ENCODE measurements at regions not wholly inside any gene's neighbourhood (a gene's known extent, or its start where the extent isn't known, plus 50 kb on each side); places are given as distances from the start of the nearest gene placed in this dataset.
"Not testable (repeated sequence)": the region's sequence is repeated elsewhere in the genome, so short reads cannot be mapped to it uniquely, and the experiment has no call there.

- H3K27me3 Mint-ChIP-seq: peaks cover 9% of the 10 kb centered on the region
- no peak overlapping the region for H3K4me3 Mint-ChIP-seq
- peaks cover 6% of the 10 kb centered on the region for H3K9me3 Mint-ChIP-seq (ENCODE audit: low read depth)
- no peak overlapping the region for H3K27ac Mint-ChIP-seq
- peaks cover 5% of the 10 kb centered on the region for H3K36me3 Mint-ChIP-seq (ENCODE audit: low read depth)
- H3K4me1 Mint-ChIP-seq: no peaks in the 10 kb centered on the region
- DNase-seq (no peak), ATAC-seq (no peak)
- ChIA-PET POLR2A (no interaction called here), CTCF (interaction anchor here (0.7 to 2.2 kb wide), 2 partner anchors 120 to 125 kb away, joined by 3 to 6 read pairs; no protein-coding TSS in a partner anchor)
- intact Hi-C loops (cut with DNase I, micrococcal nuclease): no loop called here
These were observed 50.7 kb upstream of the USP7 start for GRCh38 chr16:9014389-9014788.

- no peak overlapping the region for H3K4me3 Mint-ChIP-seq
- H3K27me3 Mint-ChIP-seq: peaks cover 7% of the 10 kb centered on the region
- H3K9me3 Mint-ChIP-seq (ENCODE audit: low read depth): peaks cover 6% of the 10 kb centered on the region
- ChIA-PET CTCF (no interaction called here), POLR2A (no interaction called here)
- peaks cover 5% of the 10 kb centered on the region for H3K36me3 Mint-ChIP-seq (ENCODE audit: low read depth)
- DNase-seq (no peak), ATAC-seq (no peak)
- H3K4me1 Mint-ChIP-seq: no peaks in the 10 kb centered on the region
- H3K27ac Mint-ChIP-seq: no peak overlapping the region
- intact Hi-C loops (cut with DNase I, micrococcal nuclease): no loop called here
These were observed 51.8 kb upstream of the USP7 start for GRCh38 chr16:9015489-9015888.

DNA sequence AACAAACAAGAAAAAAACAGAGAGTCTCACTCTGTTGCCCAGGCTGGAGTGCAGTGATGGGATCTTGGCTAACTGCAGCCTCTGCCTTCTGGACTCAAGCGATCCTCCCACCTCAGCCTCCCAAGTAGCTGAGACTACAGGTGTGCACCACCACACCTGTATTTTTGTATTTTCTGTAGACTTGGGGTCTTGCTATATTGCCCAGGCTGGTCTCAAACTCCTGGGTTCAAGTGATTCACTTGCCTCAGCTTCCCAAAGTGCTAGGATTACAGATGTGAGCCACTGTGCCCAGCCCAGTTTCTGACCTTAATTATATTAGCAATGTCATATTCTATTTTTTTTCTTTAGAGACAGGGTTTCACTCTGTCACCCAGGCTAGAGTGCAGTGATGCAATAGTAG, 52.3 kb upstream of the USP7 start:
- H3K4me1 Mint-ChIP-seq; H3K27ac Mint-ChIP-seq; CTCF ChIA-PET; ATAC-seq; DNase-seq; H3K9me3 Mint-ChIP-seq (ENCODE audit: low read depth); POLR2A ChIA-PET; H3K27me3 Mint-ChIP-seq; H3K36me3 Mint-ChIP-seq (ENCODE audit: low read depth); intact Hi-C loops (cut with DNase I, micrococcal nuclease); H3K4me3 Mint-ChIP-seq: not testable (repeated sequence)

GRCh38 chr16:9016824-9017223, 53.1 kb upstream of the USP7 start:
- Mint-ChIP-seq H3K27ac (no peak overlapping the region), H3K4me1 (no peaks in the 10 kb centered on the region), H3K9me3 (ENCODE audit: low read depth) (peaks cover 6% of the 10 kb centered on the region), H3K4me3 (no peak overlapping the region), H3K27me3 (peaks cover 4% of the 10 kb centered on the region), H3K36me3 (ENCODE audit: low read depth) (peaks cover 5% of the 10 kb centered on the region)
- intact Hi-C loops (cut with DNase I, micrococcal nuclease): no loop called here
- POLR2A ChIA-PET: no interaction called here
- no peak for ATAC-seq
- CTCF ChIA-PET: interaction anchor here (1.1 kb wide), 1 partner anchor 80 kb away, joined by 4 read pairs; no protein-coding TSS in a partner anchor
- no peak for DNase-seq

DNA sequence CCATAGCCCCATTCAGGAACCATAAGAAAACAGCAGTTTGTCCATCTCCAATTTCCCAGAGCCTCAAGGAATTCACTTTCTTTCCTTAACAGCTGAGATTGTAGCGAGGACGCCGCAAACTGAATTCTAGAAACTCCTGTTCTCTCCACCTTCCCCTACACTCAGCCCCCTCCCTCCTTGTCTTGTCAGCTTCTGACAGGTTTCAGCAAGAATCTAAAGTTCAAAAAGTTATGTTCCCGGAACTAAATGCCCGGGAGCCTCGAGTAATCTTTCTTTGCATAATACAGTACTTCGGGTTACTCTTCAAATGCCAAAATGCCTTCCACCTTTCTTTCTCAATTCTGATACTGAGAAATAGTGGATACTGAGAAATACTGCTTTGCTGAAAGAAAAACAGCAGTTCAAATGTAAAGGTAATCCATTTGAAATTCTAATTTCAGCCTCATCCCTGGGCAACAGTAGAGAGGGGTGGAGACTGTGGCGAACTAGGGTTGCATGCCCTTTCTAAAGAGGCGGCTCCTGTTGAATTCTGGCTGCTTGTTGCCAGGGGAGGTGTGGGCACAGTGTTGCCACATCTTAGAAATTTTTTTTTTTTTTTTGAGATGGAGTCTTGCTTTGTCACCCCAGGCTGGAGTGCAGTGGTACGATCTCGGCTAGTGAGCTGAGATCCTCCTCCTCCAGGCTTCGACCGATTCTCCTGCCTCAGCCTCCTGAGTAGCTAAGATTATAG, 63.5 kb upstream of the USP7 start:
- ChIA-PET POLR2A (no interaction called here), CTCF (no interaction called here)
- no peaks in the 10 kb centered on the region for H3K4me1 Mint-ChIP-seq
- H3K9me3 Mint-ChIP-seq (ENCODE audit: low read depth): no peaks in the 10 kb centered on the region
- intact Hi-C loops (cut with DNase I, micrococcal nuclease): no loop called here
- H3K27ac Mint-ChIP-seq: no peak overlapping the region
- no peaks in the 10 kb centered on the region for H3K27me3 Mint-ChIP-seq
- DNase-seq: no peak
- no peaks in the 10 kb centered on the region for H3K36me3 Mint-ChIP-seq (ENCODE audit: low read depth)
- ATAC-seq: no peak
- H3K4me3 Mint-ChIP-seq: no peak overlapping the region

- POLR2A ChIA-PET; intact Hi-C loops (cut with DNase I, micrococcal nuclease); H3K36me3 Mint-ChIP-seq (ENCODE audit: low read depth); DNase-seq; H3K4me3 Mint-ChIP-seq; ATAC-seq; H3K27me3 Mint-ChIP-seq; H3K4me1 Mint-ChIP-seq; H3K9me3 Mint-ChIP-seq (ENCODE audit: low read depth); H3K27ac Mint-ChIP-seq: not testable (repeated sequence)
- CTCF ChIA-PET: interaction anchor here (1.3 kb wide), 1 partner anchor 19 kb away, joined by 3 read pairs; no protein-coding TSS in a partner anchor
These were observed 63.0 kb upstream of the HAPSTR1 start for GRCh38 chr16:9028491-9028890.

GRCh38 chr16:9031107-9031506, 60.3 kb upstream of the HAPSTR1 start:
- intact Hi-C loops (cut with DNase I, micrococcal nuclease): no loop called here
- Mint-ChIP-seq H3K9me3 (ENCODE audit: low read depth) (no peaks in the 10 kb centered on the region), H3K27me3 (no peaks in the 10 kb centered on the region), H3K4me3 (no peak overlapping the region), H3K36me3 (ENCODE audit: low read depth) (no peaks in the 10 kb centered on the region), H3K4me1 (no peaks in the 10 kb centered on the region), H3K27ac (no peak overlapping the region)
- ATAC-seq (no peak), DNase-seq (no peak)
- CTCF ChIA-PET: no interaction called here
- POLR2A ChIA-PET: no interaction called here

- no peaks in the 10 kb centered on the region for H3K9me3 Mint-ChIP-seq (ENCODE audit: low read depth)
- no peaks in the 10 kb centered on the region for H3K36me3 Mint-ChIP-seq (ENCODE audit: low read depth)
- CTCF ChIA-PET: interaction anchor here (0.7 to 1.6 kb wide), 6 partner anchors 14 to 97 kb away, joined by 3 to 4 read pairs (median 4); no protein-coding TSS in a partner anchor
- ATAC-seq: no peak
- DNase-seq: no peak
- no peaks in the 10 kb centered on the region for H3K4me1 Mint-ChIP-seq
- POLR2A ChIA-PET: no interaction called here
- no peaks in the 10 kb centered on the region for H3K27me3 Mint-ChIP-seq
- intact Hi-C loops (cut with DNase I, micrococcal nuclease): no loop called here
- H3K27ac Mint-ChIP-seq: no peak overlapping the region
- no peak overlapping the region for H3K4me3 Mint-ChIP-seq
These were observed 58.2 kb upstream of the HAPSTR1 start for GRCh38 chr16:9033125-9033830.

GRCh38 chr16:9034056-9034455, 57.4 kb upstream of the HAPSTR1 start:
- H3K36me3 Mint-ChIP-seq (ENCODE audit: low read depth): no peaks in the 10 kb centered on the region

DNA sequence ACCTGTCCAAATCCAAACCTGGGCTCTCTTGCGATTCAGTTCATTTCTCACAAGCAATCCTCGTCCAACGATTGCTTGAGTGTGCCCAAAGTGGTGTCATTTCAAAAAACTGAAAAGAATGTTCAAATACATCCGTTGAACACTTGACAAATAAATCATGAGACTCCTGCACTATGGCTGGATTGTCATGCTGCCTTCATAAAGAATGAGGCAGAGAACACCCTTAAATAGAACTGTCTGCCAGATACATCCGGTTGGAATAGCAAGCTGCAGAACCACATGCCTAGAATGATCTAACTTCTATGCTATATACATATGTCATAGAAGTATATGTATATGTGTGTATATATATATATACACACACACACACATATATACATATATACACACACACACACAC, 55.4 kb upstream of the HAPSTR1 start:
- Mint-ChIP-seq H3K27me3 (no peaks in the 10 kb centered on the region), H3K4me3 (no peak overlapping the region), H3K4me1 (no peaks in the 10 kb centered on the region), H3K9me3 (ENCODE audit: low read depth) (no peaks in the 10 kb centered on the region), H3K36me3 (ENCODE audit: low read depth) (no peaks in the 10 kb centered on the region), H3K27ac (no peak overlapping the region)
- intact Hi-C loops (cut with DNase I, micrococcal nuclease): no loop called here
- ATAC-seq (no peak), DNase-seq (no peak)
- CTCF ChIA-PET: interaction anchor here (0.6 kb wide), 1 partner anchor 49 kb away, joined by 3 read pairs; no protein-coding TSS in a partner anchor
- POLR2A ChIA-PET: no interaction called here

More at GRCh38 chr16:9034056-9034455, 57.4 kb upstream of the HAPSTR1 start:
- ATAC-seq: no peak
- intact Hi-C loops (cut with DNase I, micrococcal nuclease): no loop called here
- ChIA-PET CTCF (interaction anchor here (0.7 to 1.3 kb wide), 5 partner anchors 8 to 98 kb away, joined by 3 to 4 read pairs (median 3); no protein-coding TSS in a partner anchor), POLR2A (no interaction called here)
- Mint-ChIP-seq H3K27ac (no peak overlapping the region), H3K4me1 (no peaks in the 10 kb centered on the region), H3K4me3 (no peak overlapping the region), H3K27me3 (no peaks in the 10 kb centered on the region), H3K9me3 (ENCODE audit: low read depth) (no peaks in the 10 kb centered on the region)
- DNase-seq: no peak

GRCh38 chr16:9039210-9039609, 52.2 kb upstream of the HAPSTR1 start:
- ChIA-PET POLR2A (no interaction called here), CTCF (interaction anchor here (1.3 kb wide), 1 partner anchor 10 kb away, joined by 3 read pairs; no protein-coding TSS in a partner anchor)
- no peaks in the 10 kb centered on the region for H3K27me3 Mint-ChIP-seq
- H3K4me3 Mint-ChIP-seq: no peak overlapping the region
- peaks cover 2% of the 10 kb centered on the region for H3K9me3 Mint-ChIP-seq (ENCODE audit: low read depth)
- no peak overlapping the region for H3K27ac Mint-ChIP-seq
- ATAC-seq (no peak), DNase-seq (peak; percentile 31)
- intact Hi-C loops (cut with DNase I, micrococcal nuclease): no loop called here
- peaks cover 6% of the 10 kb centered on the region for H3K4me1 Mint-ChIP-seq
- H3K36me3 Mint-ChIP-seq (ENCODE audit: low read depth): no peaks in the 10 kb centered on the region
